ENCODE measurements at regions not wholly inside any gene's neighbourhood (a gene's known extent, or its start where the extent isn't known, plus 50 kb on each side); places are given as distances from the start of the nearest gene placed in this dataset.
A peak's percentile ranks its signal among the peaks of the same experiment; 100 is the strongest.

GRCh38 chr10:59586407-59586891 is 123.2 kb downstream of the SLC16A9 start:
- no peaks in the 10 kb centered on the region for H3K27me3 ChIP-seq
- no peak for TF ChIP-seq CTCF (IDR thresholded peaks at IDR 0.05; ENCODE audit: low read depth, low read length)
- DNase-seq: no peak
- H3K9me3 ChIP-seq: no peaks in the 10 kb centered on the region
- H3K4me3 ChIP-seq (ENCODE audit: low read depth, low read length): no peak overlapping the region
- H3K36me3 ChIP-seq: no peaks in the 10 kb centered on the region
- no peaks in the 10 kb centered on the region; the same call in none of the 2 replicates for H3K4me1 ChIP-seq

DNA sequence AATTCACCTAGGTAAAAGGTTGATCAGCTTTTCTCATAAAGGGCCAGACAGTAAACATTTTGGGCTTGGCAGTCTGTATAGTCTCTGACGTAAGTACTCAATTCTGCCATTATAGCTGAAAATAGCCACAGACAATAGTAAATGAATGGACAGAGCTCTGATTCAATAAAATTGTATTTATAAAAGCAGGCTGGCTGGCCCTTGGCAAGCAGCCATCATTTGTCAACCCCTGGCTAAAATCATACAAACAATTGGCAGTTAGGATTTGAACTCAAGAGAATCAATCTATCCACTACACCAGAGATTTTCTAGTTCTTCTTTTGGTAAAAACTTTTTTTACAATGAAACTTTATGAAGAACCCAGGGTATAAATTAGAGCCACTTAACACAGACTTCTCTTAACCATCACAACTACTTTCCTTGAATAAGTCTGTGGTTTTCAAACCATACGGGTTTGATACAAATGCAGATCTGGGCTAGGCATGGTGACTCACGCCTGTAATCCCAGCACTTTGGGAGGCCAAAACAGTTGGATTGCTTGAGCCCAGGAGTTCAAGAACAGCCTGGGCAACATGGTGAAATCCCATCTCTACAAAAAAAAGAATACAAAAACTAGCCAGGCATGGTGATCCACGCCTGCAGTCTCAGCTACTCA is 124.5 kb downstream of the SLC16A9 start:
- Histone ChIP-seq H3K36me3 (no peaks in the 10 kb centered on the region), H3K27me3 (no peaks in the 10 kb centered on the region), H3K9me3 (no peaks in the 10 kb centered on the region), H3K4me3 (ENCODE audit: low read depth, low read length) (no peak overlapping the region), H3K4me1 (no peaks in the 10 kb centered on the region; the same call in none of the 2 replicates)
- no peak for TF ChIP-seq CTCF (IDR thresholded peaks at IDR 0.05; ENCODE audit: low read depth, low read length)
- peak; percentile 40 for DNase-seq

DNA sequence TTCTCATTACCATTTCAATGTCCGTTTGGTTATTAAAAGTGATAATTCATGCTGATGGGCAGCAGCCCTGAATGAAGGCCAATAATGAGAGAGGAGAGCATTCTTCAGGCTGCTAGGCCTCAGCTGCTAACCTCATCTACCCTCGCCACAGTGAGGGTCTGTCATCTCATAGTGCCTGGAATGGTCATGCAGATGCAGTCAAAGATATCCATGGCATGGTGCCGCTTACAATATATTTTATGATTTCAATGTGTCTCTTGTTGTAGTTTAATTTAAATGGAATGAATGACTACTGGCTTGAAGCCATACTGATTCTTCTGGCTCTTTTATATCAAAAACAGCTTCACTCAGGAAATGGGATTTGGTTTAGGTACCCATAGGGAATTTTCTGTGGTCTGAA is 126.9 kb downstream of the SLC16A9 start:
- no peaks in the 10 kb centered on the region for H3K9me3 ChIP-seq
- no peak for DNase-seq
- H3K36me3 ChIP-seq: no peaks in the 10 kb centered on the region
- H3K27me3 ChIP-seq: no peaks in the 10 kb centered on the region
- no peak for TF ChIP-seq CTCF (IDR thresholded peaks at IDR 0.05; ENCODE audit: low read depth, low read length)
- no peak overlapping the region for H3K4me3 ChIP-seq (ENCODE audit: low read depth, low read length)
- H3K4me1 ChIP-seq: no peaks in the 10 kb centered on the region; the same call in none of the 2 replicates

- no peaks in the 10 kb centered on the region for H3K27me3 ChIP-seq
- H3K4me3 ChIP-seq (ENCODE audit: low read depth, low read length): no peak overlapping the region
- no peak for TF ChIP-seq CTCF (IDR thresholded peaks at IDR 0.05; ENCODE audit: low read depth, low read length)
- no peaks in the 10 kb centered on the region; the same call in none of the 2 replicates for H3K4me1 ChIP-seq
- DNase-seq: no peak
- no peaks in the 10 kb centered on the region for H3K9me3 ChIP-seq
- no peaks in the 10 kb centered on the region for H3K36me3 ChIP-seq
Measured at GRCh38 chr10:59582058-59582457, 127.6 kb downstream of the SLC16A9 start.

DNA sequence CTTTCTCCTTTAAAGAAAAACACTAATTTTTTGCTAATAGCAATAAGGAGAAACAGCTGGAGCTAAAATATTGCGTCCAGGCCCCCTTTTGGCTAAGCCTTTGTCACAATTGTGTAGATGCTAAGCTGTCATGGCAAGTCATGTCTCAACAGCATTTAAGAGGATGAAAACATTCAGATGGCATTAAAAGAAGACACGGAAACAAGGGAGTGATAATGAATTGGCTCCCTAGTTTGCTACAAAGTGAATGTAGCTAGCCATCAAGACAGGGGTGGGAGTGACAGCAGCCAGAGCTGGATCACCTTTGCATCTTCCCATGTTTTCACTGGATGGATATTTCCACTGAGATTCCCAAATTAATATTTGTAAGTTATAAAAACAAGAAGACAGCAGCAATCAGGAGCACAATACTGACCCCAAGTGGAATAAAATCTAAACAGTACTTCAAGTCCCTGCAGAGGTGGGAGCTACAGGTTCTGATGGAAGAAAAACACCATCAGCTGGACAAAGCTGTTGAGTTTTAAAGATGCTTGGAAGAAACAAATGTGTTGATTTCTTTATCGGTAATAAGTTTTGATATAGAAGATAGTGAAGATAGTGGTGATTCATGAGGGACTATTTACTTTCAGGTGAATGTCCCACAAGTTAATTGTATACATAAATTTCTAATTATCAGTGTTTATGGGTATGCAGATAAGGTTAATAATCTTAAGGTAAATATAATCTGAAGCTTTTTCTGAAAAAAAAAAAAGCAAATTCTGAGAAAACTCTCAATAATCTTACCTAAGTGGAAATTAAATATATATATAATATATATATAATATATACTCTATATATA is 129.4 kb downstream of the SLC16A9 start:
- H3K36me3 ChIP-seq: no peaks in the 10 kb centered on the region
- TF ChIP-seq CTCF (IDR thresholded peaks at IDR 0.05; ENCODE audit: low read depth, low read length): peak; percentile 64
- no peaks in the 10 kb centered on the region for H3K9me3 ChIP-seq
- no peaks in the 10 kb centered on the region; the same call in none of the 2 replicates for H3K4me1 ChIP-seq
- no peak for DNase-seq
- no peaks in the 10 kb centered on the region for H3K27me3 ChIP-seq
- H3K4me3 ChIP-seq (ENCODE audit: low read depth, low read length): no peak overlapping the region

- Histone ChIP-seq H3K9me3 (no peaks in the 10 kb centered on the region), H3K4me1 (no peaks in the 10 kb centered on the region; the same call in 1 of the 2 replicates), H3K27me3 (no peaks in the 10 kb centered on the region), H3K4me3 (ENCODE audit: low read depth, low read length) (no peak overlapping the region), H3K36me3 (no peaks in the 10 kb centered on the region)
- DNase-seq: no peak
- TF ChIP-seq CTCF (IDR thresholded peaks at IDR 0.05; ENCODE audit: low read depth, low read length): no peak
Measured at GRCh38 chr10:59578741-59579140, 130.9 kb downstream of the SLC16A9 start.

All from BE2C (cell line).